HCEC 1CT (cell line): ENCODE measurements at regions not wholly inside any gene's neighbourhood (a gene's known extent, or its start where the extent isn't known, plus 50 kb on each side); places are given as distances from the start of the nearest gene placed in this dataset.
"Not testable (repeated sequence)": the region's sequence is repeated elsewhere in the genome, so short reads cannot be mapped to it uniquely, and the experiment has no call there.

Experiments used
- DNase-seq: peaks from one replicate; pipeline ENCODE4 v3.0.0-alpha.2; 2017

DNA sequence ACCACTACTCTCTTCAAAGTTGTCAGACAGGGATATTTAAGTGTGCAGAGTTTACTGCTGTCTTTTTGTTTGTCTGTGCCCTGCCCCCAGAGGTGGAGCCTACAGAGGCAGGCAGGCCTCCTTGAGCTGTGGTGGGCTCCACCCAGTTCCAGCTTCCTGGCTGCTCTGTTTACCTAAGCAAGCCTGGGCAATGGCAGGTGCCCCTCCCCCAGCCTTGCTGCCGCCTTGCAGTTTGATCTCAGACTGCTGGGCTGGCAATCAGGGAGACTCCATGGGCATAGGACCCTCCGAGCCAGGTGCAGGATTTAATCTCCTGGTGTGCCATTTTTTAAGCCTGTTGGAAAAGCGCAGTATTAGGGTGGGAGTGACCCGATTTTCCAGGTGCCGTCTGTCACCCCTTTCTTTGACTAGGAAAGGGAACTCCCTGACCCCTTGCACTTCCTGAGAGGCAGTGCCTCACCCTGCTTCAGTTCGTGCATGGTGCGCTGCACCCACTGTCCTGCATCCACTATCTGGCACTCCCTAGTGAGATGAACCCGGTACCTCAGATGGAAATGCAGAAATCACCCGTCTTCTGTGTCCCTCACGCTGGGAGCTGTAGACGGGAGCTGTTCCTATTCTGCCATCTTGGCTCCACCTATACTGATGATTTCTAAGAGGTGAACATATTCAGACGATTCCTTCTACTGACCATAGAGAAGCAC lies 167.6 kb downstream of the CXXC4 start:
- DNase-seq: not testable (repeated sequence)

DNA sequence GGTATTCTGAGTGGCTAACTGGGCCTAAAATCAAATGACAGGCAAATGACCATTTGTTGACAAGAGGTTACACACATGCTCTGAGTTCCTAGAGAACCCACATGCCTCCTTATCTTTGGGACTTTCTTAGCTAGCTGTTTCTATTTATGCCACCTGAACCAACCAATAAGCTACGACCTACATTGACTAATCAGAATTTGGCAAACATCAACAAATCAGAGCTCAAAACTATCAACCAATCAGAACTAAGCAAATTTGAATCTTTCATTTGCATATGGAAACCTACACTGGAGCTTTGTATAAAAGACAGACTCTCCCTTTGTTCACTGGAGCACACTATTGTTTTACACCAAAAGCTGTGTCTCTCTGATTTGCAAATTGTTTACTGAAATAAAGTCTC lies 192.0 kb downstream of the CXXC4 start:
- DNase-seq: no peak

DNA sequence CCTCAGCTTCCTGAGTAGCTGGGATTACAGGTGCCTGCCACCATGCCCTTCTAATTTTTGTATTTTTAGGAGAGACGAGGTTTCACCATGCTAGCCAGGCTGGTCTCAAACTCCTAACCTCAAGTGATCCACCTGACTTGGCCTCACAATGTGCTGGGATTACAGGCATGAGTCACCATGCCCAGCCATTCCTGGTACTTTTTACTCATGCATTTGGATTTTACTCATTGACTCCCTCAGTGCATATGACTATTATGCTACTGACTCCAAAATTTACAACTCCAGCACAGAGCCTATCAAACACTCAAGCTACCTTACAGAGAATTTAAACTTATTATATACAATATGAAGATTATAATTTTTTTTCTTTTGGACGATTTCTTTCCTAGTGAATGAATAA lies 199.9 kb downstream of the CXXC4 start:
- no peak for DNase-seq

DNA sequence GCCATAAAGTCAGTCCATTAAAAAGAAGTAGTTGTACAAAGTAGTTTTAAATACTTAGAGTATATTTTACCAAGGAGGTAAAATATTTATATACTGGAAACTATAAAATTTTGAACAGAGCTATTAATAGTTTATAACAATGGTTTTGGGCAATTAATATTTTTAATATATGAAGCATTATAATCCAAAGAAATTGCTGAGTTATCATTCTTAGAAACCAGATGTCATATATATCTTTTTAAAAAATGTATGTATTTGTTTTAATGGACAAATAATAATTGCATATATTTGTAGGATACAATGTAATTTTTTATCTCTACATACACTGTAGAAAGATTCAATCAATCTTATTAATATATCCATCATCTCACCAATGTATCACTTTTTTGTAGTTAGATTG lies 207.8 kb downstream of the CXXC4 start:
- DNase-seq: no peak

DNA sequence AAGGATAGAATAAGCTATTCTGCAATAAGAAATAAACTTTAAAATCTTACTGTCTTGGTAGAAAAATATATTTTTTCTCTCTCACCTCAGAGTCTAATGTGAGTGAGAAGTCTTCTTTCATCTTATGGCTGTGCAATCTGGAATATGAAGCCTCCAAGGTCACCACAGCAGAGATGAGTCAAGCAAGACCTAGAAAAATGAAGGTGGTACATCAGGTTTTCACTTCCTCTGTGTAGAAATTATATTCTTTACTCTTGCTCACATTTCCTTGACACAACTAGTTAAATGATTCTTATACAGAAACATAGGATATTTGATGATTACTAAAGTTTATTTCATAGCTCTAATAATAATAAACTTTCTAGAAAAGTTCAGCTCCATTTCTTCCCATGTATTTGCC lies 211.4 kb downstream of the CXXC4 start:
- no peak for DNase-seq

DNA sequence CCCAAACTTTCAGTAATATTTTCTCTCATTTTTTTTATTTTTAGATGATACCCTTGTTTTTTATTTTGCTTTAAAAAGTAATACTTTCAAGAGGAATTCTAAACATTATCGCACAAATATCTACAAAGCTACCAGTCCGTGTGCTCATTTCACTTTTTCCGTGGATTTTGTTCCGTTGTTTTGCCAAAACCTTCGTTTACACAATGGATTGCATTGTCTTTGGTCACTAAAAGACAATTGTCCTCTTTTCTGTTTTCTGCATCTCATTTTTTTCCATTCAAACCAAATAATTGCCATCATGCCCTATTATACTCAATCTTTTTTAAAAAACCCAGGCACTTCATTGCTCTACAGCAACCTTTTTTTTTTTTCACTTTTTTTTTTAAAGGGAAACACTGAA lies 214.9 kb downstream of the CXXC4 start:
- DNase-seq: no peak

DNA sequence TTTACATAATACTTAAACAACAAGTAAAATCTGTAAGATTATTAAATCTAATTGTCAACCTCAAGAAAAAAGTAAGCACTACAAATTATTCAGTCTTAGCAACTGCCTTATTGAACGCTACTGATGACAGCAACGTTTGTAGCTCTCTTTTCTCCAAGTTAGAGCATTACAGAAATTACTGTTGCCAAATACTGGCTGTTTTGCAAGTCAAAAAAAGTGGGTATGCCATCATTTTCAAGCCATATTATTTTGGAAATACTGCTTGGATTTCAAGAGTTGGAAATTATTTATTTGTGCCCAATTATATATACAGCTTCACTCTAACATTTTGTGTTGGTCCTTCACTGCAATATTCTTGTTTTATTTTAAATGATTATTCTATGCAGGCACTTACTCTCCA lies 221.7 kb downstream of the CXXC4 start:
- DNase-seq: no peak

DNA sequence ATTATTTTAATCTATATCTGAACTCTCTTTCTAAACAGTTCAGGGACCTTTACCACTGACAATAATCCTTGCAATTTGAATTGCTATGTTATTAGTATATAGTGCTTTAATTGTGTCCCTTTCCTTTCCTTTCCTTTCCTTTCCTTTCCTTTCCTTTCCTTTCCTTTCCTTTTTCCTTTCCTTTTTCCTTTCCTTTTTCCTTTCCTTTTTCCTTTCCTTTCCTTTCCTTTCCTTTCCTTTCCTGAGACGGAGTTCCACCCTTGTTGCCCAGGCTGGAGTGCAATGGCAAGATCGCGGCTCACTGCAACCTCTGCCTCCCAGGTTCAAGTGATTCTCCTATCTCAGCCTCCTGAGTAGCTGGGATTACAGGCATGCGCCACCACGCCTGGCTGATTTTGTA lies 225.1 kb downstream of the CXXC4 start:
- DNase-seq: not testable (repeated sequence)

DNA sequence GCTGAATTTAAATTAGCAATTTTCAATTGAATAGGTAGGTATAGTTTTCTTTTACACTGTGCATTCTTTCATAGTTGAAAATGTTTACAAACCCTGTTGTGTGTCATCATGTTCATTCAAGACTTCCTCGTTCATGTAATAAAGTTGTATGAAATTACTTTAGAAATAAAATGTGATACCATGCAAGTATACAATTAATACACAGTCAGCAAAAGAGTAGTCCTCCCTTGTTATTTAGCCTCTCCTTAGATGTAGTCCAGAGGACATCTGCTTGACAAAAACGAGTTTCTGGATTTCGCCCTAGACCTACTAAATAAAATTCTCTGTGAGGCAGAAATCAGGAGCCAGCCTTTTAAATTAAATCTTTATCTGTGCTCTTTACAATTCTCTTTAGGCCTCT lies 231.6 kb downstream of the CXXC4 start:
- no peak for DNase-seq

DNA sequence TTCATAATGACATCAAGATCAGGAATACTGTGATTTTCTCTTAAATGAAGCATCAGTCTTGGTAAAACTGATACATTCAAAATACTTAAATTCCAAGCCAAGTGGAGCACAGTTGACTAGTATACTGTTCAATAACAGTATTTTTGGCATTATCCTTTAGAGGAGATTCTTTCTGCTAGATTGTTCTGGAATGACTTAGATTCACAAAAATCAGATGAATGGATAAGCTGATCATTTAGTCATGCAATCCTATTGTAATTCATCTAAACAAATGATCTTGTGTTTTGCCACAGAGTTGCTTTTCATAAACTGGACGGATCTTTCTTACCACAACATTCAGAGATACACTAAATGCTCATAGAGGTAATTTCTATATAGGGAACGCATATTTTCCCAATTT lies 232.0 kb downstream of the CXXC4 start:
- DNase-seq: no peak

DNA sequence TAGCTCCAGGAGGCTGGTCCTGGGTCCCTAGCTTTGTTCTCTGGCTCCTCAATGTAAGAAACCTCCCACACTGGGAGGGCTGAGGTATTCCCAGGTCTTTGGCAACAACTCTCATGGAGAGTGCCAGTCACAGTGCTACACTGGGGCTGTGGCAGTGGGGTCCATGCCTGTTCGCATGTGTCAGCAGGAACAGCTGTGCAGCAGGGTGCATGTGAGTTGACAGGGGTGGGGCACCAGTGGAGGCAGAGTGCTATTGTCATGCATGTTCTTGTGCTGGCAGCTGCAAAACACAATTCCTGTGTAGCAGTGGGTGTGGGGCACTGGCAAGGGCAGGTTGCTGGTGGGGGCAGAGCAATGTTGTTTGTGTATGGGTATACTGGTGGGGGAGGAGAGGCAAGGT lies 246.0 kb downstream of the CXXC4 start:
- no peak for DNase-seq

DNA sequence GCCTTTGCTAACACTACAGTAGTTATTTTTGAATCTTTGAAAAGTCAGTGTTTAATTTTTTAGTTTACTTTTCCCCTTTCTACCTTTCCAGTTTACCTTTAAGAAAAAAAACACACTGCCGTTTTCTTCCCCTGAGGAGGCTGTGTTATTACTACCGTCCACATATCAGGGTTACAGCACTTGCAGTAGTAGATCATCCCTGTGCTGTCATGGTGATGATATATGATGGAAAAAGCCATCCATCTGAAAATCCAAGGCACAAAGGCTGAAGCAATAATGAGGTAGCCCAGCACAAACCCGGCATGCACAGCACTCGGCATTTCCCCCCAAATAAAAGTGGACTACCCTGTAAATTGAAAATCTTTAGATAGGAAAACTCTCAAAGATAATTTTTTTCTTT lies 258.7 kb downstream of the CXXC4 start:
- no peak for DNase-seq

DNA sequence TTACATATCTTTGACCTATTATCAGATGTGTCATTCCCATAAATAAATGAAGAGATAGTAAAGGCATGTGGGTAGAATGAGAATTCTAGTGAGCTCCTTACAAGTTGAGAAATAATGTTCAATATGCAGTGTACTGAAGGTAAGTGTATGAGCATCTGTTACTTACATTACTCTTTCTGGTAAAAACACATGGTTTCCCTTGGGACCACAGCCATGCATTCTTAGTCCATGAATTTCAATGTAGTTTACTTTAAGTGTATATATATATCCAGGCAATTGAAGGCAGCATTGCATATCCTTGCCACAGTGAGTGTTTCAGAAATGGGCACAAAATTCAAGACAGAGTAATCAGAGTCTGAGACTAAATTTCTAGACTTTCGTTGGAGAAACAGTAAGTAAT lies 277.2 kb downstream of the CXXC4 start:
- DNase-seq: no peak

DNA sequence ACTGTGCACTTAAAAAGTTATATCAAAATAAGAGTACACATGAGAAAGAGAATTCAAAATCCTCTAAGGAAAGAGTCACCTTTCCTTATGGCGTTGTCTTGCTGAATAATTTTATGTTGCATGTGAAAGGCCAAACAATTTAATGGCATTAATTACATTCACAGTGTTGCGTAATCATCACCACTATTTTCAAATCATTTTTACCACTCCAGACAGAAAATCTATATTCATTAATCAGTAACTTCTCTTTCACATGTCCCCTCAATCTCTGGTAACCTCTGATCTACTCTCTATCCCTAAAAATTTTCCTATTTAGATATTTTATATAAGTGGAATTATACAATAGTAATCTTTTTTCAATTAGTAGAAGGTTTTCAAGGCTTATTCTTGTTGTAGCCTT lies 283.0 kb downstream of the CXXC4 start:
- no peak for DNase-seq

DNA sequence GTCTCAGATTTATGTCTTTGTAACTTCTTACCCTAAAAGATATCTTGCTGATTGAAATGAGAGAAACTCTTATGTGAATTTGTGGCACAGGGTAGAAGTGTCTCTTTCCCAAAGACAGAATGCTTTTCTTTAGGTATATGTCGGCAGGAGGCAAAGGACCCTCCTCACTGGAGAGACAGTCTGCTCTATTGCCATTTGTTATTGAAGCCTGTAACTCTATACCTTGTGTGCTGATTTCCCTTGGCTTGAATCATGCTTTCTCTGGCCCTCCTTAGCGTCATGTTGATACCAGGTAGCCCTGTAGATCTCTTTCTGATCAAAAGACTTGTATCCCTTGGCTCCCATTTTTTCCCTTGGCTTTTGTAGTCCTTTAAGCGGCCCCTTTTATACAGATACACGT lies 284.3 kb downstream of the CXXC4 start:
- no peak for DNase-seq

DNA sequence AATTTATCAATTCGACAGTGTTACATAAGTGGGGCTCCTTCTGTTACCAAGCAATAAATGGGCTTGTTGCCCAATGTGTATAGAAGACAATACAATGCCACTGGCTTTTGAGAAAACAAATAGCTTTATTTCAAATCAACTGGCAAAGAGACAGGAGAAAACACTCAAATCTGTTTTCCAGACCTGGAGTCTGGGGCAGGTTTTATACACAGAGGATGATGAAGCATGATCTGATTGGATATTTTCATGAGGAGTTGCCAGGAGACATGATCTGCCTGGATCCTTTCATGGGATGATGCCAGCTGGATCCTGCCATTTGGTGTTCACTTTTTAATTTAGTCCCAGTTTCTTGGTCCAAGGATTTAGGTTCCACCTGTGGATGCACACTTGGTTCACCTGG lies 287.9 kb downstream of the CXXC4 start:
- no peak for DNase-seq

DNA sequence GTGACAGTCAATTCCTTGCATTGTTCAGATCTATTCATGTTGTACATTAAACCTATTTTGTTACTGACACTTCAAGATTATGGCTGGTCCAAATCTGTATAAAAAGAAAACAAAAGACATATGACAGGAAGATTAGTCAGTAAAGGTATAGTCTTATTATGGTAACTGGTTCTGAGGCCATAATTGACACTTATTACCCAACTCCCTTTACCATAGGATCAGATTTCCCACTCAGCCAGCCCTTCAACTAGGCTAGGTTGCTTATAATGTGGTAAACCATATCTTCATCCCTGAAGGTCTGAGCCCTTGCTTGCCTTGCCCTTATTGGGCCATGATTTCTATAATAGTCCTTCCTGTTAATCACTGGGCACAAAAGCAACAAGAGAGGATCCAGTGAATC lies 289.6 kb downstream of the CXXC4 start:
- no peak for DNase-seq

DNA sequence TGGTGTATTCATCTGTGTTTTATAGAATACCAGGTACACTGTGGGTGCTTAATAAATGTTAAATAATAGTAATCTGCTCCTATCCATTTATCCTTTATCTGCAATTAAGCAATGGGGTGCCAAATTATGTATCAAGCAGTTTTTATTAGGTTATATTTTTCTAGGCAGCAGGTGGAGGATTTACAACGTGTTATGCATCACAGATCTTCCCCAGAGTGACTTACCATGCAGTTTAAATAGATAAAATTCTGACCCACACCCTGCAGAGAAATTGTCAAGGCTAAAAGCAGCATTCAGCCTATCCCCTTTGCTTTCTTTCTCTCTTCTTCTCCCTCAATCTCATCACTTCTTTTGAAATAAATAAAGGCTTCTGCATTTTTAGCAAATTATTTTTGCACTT lies 306.4 kb downstream of the CXXC4 start:
- DNase-seq: no peak

DNA sequence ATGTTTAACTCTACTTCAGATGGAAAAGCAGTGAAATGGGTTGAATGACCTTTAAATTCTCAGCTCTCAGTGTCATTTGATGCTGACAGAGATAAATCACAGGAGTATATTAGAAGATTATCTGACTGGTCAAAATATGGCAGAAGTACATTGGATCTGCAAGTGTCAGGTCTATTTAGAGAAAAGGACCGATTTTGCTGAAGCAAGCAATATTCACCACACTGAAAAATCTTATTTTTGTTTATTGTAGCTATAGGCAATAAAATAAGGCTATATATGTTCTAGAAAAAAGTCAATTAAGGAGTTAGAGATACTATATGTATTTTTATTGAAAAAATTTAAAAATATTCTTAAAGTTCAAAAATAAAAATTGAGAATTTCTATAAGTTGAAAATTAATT lies 325.3 kb downstream of the CXXC4 start:
- no peak for DNase-seq

DNA sequence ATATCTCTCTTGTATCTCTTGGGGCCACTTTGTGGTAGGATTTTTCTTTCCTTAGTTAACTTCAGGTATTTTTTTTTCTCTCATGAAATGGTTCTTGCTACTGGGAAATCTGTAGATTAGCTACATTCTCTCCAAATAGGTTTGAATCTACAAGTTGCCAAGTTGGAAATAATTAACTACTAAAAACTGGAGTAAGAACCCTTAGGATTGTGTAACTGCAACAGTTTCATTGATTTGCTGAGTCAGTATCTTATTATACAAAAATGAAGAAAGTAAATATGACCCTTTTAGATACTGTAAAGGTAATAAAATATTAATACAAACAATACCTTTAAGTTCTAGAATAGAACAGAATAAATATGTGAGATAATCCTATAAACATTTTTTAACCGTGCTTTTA lies 327.9 kb downstream of the CXXC4 start:
- DNase-seq: no peak

DNA sequence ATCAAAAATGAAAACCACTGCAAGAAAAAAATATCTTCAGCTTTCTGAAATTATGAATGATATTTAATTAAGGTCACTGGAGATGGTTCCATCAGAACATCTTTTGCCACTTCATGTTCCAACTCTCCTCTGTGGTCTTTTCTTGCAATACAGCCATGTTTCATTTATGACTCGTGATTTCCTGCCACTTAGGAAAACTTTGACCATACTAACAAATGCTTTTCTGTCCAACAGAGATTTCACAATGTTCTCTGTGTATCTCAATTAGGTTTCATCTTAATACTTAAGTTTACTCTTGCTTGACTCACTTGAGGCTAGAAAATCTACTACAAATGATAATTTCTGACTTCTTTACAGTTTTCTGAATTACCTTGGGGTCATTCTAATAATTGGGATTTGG lies 330.9 kb downstream of the CXXC4 start:
- no peak for DNase-seq

DNA sequence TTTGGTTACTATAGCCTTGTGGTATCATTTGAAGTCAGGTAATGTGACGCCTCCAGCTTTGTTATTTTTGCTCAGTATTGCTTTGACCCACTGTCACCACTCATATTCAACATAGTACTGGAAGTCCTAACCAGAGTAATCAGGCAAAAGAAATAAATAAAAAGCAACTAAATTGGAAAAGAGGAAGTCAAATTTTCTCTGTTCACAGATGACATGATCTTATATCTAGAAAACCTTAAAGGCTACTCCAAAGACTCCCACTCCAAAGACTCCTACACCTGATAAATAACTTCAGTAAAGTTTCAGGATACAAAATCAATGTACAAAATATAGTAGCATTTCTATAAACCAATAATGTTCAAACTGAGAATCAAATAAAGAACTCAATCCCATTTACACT lies 348.6 kb downstream of the CXXC4 start:
- DNase-seq: no peak

DNA sequence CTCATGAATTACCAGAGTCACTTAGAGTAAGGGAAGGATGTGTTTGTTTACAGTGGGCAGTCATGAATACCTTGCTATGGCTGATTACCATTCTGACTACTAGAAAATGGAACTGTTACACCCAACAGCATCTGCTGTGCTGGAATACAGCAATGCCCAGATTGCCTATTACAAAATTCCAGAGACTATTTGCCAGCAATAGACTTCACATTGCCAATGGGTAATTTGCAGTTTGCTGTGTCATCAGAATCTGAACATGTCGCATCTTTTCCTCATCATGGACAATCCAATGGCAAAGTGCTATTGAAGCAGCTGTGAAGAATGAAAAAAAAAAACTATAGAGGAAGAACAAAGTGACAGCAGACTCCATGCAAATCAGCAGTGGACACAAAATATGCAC lies 356.6 kb downstream of the CXXC4 start:
- no peak for DNase-seq

DNA sequence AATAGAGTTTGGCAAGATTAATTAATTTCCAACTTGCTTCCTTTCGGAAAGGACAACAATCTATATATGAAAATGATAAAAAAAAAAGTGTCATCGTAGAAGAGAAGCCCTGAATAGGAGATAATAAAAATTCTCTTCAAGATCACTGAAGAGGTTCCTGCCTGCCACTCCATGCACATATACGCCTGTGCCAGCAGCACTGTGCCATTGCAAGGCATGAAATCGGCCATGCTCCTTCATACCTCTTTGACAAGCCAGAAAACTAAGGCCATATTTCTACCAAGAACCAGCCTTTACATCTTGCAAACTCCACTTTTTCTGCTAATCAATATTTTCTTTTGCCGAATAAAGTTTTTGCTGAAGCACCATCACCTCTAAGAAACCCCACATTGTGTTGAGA lies 365.5 kb downstream of the CXXC4 start:
- no peak for DNase-seq

DNA sequence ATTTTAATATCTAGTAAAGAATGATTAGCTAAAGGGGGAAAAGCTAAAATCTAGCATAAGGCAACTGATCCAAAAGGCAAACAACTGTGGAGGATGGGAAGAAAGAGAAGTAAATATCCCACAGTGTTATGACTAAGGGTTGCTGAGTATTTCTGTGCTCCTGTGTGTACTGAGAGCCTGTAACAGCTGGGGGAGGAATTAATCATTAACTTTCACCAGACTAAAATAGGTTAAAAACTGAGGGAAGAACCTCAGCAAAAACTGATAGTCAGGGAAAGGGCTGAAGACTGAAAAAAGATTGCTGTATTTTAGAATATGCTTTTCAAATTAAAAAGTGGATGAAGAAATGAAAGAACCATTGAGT lies 365.9 kb downstream of the CXXC4 start:
- no peak for DNase-seq
